ENCODE measurements at regions not wholly inside any gene's neighbourhood (a gene's known extent, or its start where the extent isn't known, plus 50 kb on each side); places are given as distances from the start of the nearest gene placed in this dataset.

DNA sequence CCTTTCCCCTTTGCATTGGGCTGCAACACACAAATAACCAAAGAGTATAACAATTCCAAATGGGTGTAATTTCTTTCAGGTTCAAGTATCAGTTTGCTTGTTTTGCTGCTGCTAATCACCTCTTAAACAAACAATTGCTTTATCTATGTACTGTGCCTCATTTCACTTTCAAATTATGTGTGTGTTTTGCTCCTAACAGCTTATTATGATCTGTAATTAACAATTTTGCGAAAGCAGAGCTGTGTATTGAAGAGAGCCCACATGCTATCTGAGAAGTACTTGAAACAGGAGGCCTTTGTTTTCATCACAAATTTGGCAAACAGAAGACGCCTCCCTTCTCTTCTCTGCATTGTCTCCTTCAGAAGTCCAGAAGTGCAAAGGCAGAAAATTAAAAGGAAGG, 312.0 kb downstream of the TLE1 start:
- DNase-seq (ENCODE audit: low read depth, low spot score), result no peak
- intact Hi-C loops (cut with micrococcal nuclease) (no loop called here), dilution Hi-C loops (cut with MboI; ENCODE audit: extremely low pct_ligation_motif_present, low sequenced_read_pairs) (no loop called here)
- Histone ChIP-seq H3K79me2 (ENCODE audit: control insufficient read depth, insufficient read depth, low read length) (no peaks in the 10 kb centered on the region), H2AFZ (ENCODE audit: low read depth, low read length) (no peak overlapping the region), H3K27me3 (ENCODE audit: control insufficient read depth in 2 of 2, insufficient read depth in 2 of 2, low read length in 2 of 2) (no peaks in the 10 kb centered on the region), H3K9ac (replicated peaks; ENCODE audit: extremely low read depth, insufficient read depth, low read length) (no peak overlapping the region), H4K20me1 (replicated peaks; ENCODE audit: control insufficient read depth, extremely low read depth, insufficient read depth, low read length) (no peaks in the 10 kb centered on the region), H3K27ac (ENCODE audit: insufficient read depth, low read depth, low read length) (no peak overlapping the region), H3K36me3 (ENCODE audit: control insufficient read depth in 2 of 2, extremely low read depth in 1 of 2, insufficient read depth in 2 of 2, low read length in 2 of 2) (no peaks in the 10 kb centered on the region), H3K9me3 (replicated peaks; ENCODE audit: control insufficient read depth, insufficient read depth, low read length) (no peaks in the 10 kb centered on the region), H3K4me3 (replicated peaks in 1 of 3; ENCODE audit: insufficient read depth in 1 of 3, low read depth in 1 of 3, low read length in 3 of 3) (no peak overlapping the region), H3K4me1 (ENCODE audit: control insufficient read depth, extremely low read depth, insufficient read depth, low read length) (peaks cover 15% of the 10 kb centered on the region), H3K4me2 (ENCODE audit: insufficient read depth, low read length) (no peak overlapping the region), H3K9me1 (replicated peaks; ENCODE audit: control insufficient read depth, extremely low read depth, insufficient read depth, low read length) (no peaks in the 10 kb centered on the region)
- ChIA-PET CTCF (interaction anchor here (1.3 kb wide), 1 partner anchor 310 kb away, joined by 3 read pairs; no protein-coding TSS in a partner anchor), POLR2A (no interaction called here)
- BruUV-seq (replicated peaks), result no TSS peak
- no peak for FAIRE-seq
- TF ChIP-seq EZH2 (IDR thresholded peaks at IDR 0.05; ENCODE audit: borderline replicate concordance, low read depth, low read length, severe bottlenecking) (no peak), POLR2AphosphoS5 (IDR thresholded peaks at IDR 0.05; ENCODE audit: insufficient read depth, low read depth, low read length) (no peak), GATA2 (IDR thresholded peaks at IDR 0.05; ENCODE audit: insufficient read depth, insufficient read length, low read depth, low read length) (no peak), JUN (IDR thresholded peaks at IDR 0.05; ENCODE audit: borderline replicate concordance, insufficient read depth, insufficient read length, low read depth) (no peak), FOS (IDR thresholded peaks at IDR 0.05; ENCODE audit: borderline replicate concordance, insufficient read depth, low read length) (no peak), MYC (IDR thresholded peaks at IDR 0.05; ENCODE audit: low read depth, low read length) (no peak), POLR2A (IDR thresholded peaks at IDR 0.05; ENCODE audit: low read depth, low read length) (no peak)
- TF ChIP-seq, protein P1, sequence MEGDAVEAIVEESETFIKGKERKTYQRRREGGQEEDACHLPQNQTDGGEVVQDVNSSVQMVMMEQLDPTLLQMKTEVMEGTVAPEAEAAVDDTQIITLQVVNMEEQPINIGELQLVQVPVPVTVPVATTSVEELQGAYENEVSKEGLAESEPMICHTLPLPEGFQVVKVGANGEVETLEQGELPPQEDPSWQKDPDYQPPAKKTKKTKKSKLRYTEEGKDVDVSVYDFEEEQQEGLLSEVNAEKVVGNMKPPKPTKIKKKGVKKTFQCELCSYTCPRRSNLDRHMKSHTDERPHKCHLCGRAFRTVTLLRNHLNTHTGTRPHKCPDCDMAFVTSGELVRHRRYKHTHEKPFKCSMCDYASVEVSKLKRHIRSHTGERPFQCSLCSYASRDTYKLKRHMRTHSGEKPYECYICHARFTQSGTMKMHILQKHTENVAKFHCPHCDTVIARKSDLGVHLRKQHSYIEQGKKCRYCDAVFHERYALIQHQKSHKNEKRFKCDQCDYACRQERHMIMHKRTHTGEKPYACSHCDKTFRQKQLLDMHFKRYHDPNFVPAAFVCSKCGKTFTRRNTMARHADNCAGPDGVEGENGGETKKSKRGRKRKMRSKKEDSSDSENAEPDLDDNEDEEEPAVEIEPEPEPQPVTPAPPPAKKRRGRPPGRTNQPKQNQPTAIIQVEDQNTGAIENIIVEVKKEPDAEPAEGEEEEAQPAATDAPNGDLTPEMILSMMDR (IDR thresholded peaks at IDR 0.05; ENCODE audit: extremely low read depth in 1 of 2, insufficient read depth in 1 of 2, low read depth in 1 of 2, low read length in 2 of 2), result no peak
- TF ChIP-seq, protein P2, sequence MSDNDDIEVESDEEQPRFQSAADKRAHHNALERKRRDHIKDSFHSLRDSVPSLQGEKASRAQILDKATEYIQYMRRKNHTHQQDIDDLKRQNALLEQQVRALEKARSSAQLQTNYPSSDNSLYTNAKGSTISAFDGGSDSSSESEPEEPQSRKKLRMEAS (IDR thresholded peaks at IDR 0.05; ENCODE audit: insufficient read depth, insufficient read length), result no peak
